Esophagus muscularis mucosa (tissue), 4 donors: ENCODE measurements at regions not wholly inside any gene's neighbourhood (a gene's known extent, or its start where the extent isn't known, plus 50 kb on each side); places are given as distances from the start of the nearest gene placed in this dataset.

Experiments used
- EP300 ChIP-seq: sonication (generic); formaldehyde crosslinking; IDR thresholded peaks from one replicate; pipeline ENCODE4 v1.6.1; 2017; ENCODE audit warnings: antibody characterized with exemption
- POLR2A ChIP-seq: fragments of 450-650 bp; IDR thresholded peaks from one replicate; pipeline ENCODE4 v1.6.1; 2017; ENCODE audit warnings: antibody characterized with exemption, moderate library complexity, mild to moderate bottlenecking, low read depth
- TF ChIP-seq, protein P1 (sequence below), 3 experiments: fragments of 200-600 bp in 2 of 3; fragments of 450-650 bp in 1 of 3; sonication (generic) in 2 of 3; IDR thresholded peaks; one replicate each; pipeline ENCODE4 v1.5.1; 2017 to 2019; ENCODE audit warnings: antibody characterized with exemption in 3 of 3, mild to moderate bottlenecking in 2 of 3, moderate library complexity in 1 of 3

DNA sequence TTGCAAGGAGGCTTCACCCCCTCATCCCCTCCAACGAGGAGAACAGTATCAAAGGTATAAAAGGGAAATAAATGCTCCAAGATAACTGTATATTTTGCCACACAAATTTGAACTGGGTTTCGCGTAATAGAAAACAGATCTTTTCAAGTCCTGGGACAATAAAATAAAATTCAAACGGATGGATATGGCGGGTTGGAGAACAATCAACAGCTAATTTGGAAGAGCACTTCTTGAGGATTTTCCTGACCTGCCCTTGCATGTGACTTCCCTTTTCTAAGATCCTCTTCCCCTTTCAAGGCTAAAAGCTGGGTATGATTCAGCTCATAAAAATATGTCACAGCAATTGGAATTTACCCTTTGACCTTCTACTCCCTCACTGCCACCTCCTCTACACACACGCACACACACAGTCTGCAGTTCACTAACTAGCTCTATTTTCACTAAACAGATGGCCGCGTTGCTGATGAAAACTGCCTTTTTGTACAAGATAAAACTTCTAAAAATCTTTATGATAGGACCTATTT, 386.9 kb downstream of the FIGN start:
- TF ChIP-seq, protein P1, sequence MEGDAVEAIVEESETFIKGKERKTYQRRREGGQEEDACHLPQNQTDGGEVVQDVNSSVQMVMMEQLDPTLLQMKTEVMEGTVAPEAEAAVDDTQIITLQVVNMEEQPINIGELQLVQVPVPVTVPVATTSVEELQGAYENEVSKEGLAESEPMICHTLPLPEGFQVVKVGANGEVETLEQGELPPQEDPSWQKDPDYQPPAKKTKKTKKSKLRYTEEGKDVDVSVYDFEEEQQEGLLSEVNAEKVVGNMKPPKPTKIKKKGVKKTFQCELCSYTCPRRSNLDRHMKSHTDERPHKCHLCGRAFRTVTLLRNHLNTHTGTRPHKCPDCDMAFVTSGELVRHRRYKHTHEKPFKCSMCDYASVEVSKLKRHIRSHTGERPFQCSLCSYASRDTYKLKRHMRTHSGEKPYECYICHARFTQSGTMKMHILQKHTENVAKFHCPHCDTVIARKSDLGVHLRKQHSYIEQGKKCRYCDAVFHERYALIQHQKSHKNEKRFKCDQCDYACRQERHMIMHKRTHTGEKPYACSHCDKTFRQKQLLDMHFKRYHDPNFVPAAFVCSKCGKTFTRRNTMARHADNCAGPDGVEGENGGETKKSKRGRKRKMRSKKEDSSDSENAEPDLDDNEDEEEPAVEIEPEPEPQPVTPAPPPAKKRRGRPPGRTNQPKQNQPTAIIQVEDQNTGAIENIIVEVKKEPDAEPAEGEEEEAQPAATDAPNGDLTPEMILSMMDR (IDR thresholded peaks at IDR 0.05) = no peak
- no peak for TF ChIP-seq EP300
- TF ChIP-seq POLR2A = no peak
